ENCODE measurements at regions not wholly inside any gene's neighbourhood (a gene's known extent, or its start where the extent isn't known, plus 50 kb on each side); places are given as distances from the start of the nearest gene placed in this dataset.

GRCh38 chr4:13765539-13765938 lies 138.0 kb upstream of the BOD1L1 start:
- TF ChIP-seq, protein P1, sequence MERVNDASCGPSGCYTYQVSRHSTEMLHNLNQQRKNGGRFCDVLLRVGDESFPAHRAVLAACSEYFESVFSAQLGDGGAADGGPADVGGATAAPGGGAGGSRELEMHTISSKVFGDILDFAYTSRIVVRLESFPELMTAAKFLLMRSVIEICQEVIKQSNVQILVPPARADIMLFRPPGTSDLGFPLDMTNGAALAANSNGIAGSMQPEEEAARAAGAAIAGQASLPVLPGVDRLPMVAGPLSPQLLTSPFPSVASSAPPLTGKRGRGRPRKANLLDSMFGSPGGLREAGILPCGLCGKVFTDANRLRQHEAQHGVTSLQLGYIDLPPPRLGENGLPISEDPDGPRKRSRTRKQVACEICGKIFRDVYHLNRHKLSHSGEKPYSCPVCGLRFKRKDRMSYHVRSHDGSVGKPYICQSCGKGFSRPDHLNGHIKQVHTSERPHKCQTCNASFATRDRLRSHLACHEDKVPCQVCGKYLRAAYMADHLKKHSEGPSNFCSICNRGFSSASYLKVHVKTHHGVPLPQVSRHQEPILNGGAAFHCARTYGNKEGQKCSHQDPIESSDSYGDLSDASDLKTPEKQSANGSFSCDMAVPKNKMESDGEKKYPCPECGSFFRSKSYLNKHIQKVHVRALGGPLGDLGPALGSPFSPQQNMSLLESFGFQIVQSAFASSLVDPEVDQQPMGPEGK (tag by site-specific recombination; IDR thresholded peaks at IDR 0.05): no peak
- no peak for TF ChIP-seq IKZF3 (tag by site-specific recombination; IDR thresholded peaks at IDR 0.05)
- TF ChIP-seq, protein P2, sequence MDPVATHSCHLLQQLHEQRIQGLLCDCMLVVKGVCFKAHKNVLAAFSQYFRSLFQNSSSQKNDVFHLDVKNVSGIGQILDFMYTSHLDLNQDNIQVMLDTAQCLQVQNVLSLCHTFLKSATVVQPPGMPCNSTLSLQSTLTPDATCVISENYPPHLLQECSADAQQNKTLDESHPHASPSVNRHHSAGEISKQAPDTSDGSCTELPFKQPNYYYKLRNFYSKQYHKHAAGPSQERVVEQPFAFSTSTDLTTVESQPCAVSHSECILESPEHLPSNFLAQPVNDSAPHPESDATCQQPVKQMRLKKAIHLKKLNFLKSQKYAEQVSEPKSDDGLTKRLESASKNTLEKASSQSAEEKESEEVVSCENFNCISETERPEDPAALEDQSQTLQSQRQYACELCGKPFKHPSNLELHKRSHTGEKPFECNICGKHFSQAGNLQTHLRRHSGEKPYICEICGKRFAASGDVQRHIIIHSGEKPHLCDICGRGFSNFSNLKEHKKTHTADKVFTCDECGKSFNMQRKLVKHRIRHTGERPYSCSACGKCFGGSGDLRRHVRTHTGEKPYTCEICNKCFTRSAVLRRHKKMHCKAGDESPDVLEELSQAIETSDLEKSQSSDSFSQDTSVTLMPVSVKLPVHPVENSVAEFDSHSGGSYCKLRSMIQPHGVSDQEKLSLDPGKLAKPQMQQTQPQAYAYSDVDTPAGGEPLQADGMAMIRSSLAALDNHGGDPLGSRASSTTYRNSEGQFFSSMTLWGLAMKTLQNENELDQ (tag by site-specific recombination; IDR thresholded peaks at IDR 0.05; ENCODE audit: low read depth): no peak
- TF ChIP-seq ZNF19 (tag by site-specific recombination; IDR thresholded peaks at IDR 0.05; ENCODE audit: low read depth): no peak
- TF ChIP-seq, protein P3, sequence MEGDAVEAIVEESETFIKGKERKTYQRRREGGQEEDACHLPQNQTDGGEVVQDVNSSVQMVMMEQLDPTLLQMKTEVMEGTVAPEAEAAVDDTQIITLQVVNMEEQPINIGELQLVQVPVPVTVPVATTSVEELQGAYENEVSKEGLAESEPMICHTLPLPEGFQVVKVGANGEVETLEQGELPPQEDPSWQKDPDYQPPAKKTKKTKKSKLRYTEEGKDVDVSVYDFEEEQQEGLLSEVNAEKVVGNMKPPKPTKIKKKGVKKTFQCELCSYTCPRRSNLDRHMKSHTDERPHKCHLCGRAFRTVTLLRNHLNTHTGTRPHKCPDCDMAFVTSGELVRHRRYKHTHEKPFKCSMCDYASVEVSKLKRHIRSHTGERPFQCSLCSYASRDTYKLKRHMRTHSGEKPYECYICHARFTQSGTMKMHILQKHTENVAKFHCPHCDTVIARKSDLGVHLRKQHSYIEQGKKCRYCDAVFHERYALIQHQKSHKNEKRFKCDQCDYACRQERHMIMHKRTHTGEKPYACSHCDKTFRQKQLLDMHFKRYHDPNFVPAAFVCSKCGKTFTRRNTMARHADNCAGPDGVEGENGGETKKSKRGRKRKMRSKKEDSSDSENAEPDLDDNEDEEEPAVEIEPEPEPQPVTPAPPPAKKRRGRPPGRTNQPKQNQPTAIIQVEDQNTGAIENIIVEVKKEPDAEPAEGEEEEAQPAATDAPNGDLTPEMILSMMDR (tag by site-specific recombination; IDR thresholded peaks at IDR 0.05): no peak
- no peak for TF ChIP-seq KLF9 (tag by site-specific recombination; IDR thresholded peaks at IDR 0.05; ENCODE audit: low read depth)

Data from HEK293 (cell line).